Esophagus (tissue), 2 donors: ENCODE measurements at regions not wholly inside any gene's neighbourhood (a gene's known extent, or its start where the extent isn't known, plus 50 kb on each side); places are given as distances from the start of the nearest gene placed in this dataset.

Experiments used
- H3K27ac ChIP-seq, 2 donors: one replicate each; pipeline ENCODE4 v1.5.1; 2013; ENCODE audit warnings: low read depth in 2 of 2, mild to moderate bottlenecking in 2 of 2, inconsistent platforms in 1 of 2, low read length in 1 of 2, moderate library complexity in 1 of 2
- H3K27me3 ChIP-seq, 2 donors: one replicate each; pipeline ENCODE4 v1.6.1; 2013; ENCODE audit warnings: low read length in 2 of 2, control low read depth in 1 of 2, mild to moderate bottlenecking in 1 of 2; ENCODE audit not compliant: insufficient read depth in 2 of 2, control insufficient read depth in 1 of 2
- H3K36me3 ChIP-seq, 2 donors: one replicate each; pipeline ENCODE4 v1.6.1; 2013; ENCODE audit warnings: low read length in 1 of 2; ENCODE audit not compliant: control insufficient read depth in 2 of 2, insufficient read depth in 2 of 2
- H3K4me1 ChIP-seq, 2 donors: one replicate each; pipeline ENCODE4 v1.6.1; 2013; ENCODE audit warnings: low read length in 1 of 2; ENCODE audit not compliant: control insufficient read depth in 2 of 2, insufficient read depth in 2 of 2
- H3K4me3 ChIP-seq, 2 donors: one replicate each; pipeline ENCODE4 v1.5.1; 2013; ENCODE audit warnings: low read length in 2 of 2, mild to moderate bottlenecking in 2 of 2, low read depth in 1 of 2, moderate library complexity in 1 of 2
- H3K9me3 ChIP-seq, 2 donors: one replicate each; pipeline ENCODE4 v1.6.1; 2013; ENCODE audit warnings: mild to moderate bottlenecking in 2 of 2, low read depth in 1 of 2, low read length in 1 of 2, moderate library complexity in 1 of 2; ENCODE audit not compliant: control insufficient read depth in 2 of 2, insufficient read depth in 1 of 2
- WGBS, 2 donors: extraction: QIAGEN DNeasy Blood & Tissue Kit; methylation state at CpG; one replicate each; pipeline ENCODE4 v1.1.7; 2013; 5-methylcytosine and 5-hydroxymethylcytosine counted together
- donor health status: healthy with polysubstance abuse.
- donor health status: Bipolar disorder and iron deficiency.

DNA sequence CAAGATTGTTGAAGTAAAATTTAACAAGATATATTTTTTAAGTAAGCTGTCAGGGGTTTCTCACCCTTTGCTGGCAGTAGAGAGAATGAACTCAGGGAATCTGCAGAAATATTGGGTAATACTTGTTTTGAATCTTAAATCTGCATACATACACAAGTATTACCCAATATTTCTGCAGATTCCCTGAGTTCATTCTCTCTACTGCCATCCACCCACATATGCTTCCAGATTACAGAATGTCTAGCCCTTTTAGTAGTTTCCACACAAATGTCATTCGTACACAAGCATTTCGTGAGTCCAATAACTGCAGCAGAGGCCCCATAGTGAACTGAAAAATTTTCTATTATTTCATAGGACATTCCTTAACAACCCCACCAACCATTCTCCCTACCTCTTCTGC is 69.6 kb upstream of the TNFRSF21 start:
- Histone ChIP-seq H3K9me3 (no peaks in the 10 kb centered on the region), H3K36me3 (no peaks in the 10 kb centered on the region), H3K4me1 (no peaks in the 10 kb centered on the region), H3K27me3 (peaks cover 0 to 3% of the 10 kb centered on the region in 2 donors), H3K4me3 (no peak overlapping the region), H3K27ac (no peak overlapping the region)
- WGBS, 2 donors, result 77 to 88% methylated on average over 2 of the region's 2 CpGs

DNA sequence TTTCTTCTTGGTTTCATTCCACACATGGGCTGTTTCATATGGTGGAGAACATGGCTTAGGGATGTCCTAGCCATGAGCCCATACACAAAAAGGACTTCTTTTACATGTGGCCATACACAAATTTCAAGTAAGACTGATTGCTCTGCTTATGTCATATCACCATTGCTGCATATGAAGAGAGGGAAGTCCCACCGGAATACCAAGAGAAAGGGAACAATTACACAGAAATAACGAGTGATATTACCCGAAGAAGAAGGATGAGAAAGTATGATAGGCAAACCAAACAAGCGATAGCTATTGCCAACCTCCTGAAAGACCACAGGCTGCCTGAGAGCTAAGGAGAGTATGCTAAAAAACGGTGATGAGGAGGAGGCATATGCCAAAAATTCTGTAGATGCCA is 70.5 kb upstream of the TNFRSF21 start:
- no peaks in the 10 kb centered on the region for H3K9me3 ChIP-seq
- H3K27ac ChIP-seq, result no peak overlapping the region
- H3K36me3 ChIP-seq, result no peaks in the 10 kb centered on the region
- 81 to 89% methylated on average over 5 of the region's 5 CpGs for WGBS, 2 donors
- no peak overlapping the region for H3K4me3 ChIP-seq
- peaks cover 0 to 3% of the 10 kb centered on the region in 2 donors for H3K27me3 ChIP-seq
- H3K4me1 ChIP-seq, result no peaks in the 10 kb centered on the region

DNA sequence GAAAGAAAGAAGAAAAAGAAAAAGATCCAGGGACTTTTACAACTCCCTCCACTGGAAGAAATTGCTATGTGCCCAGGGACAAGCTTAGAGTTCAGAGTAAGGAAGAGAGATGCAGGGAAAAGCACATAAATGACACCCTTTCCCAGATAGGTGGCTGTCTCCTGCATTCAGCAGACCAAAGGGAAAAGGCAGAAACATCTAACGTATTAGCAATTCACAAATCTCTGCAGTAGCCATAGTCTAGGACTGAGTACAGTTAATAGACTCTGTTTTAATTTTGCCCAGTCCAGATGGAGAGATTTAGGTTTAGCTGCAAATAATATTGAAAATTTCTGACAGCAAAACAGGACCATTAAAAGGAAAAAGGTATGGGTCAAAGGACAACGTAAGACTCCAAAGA is 71.3 kb upstream of the TNFRSF21 start:
- H3K4me1 ChIP-seq, result no peaks in the 10 kb centered on the region
- H3K9me3 ChIP-seq, result no peaks in the 10 kb centered on the region
- peaks cover 0 to 3% of the 10 kb centered on the region in 2 donors for H3K27me3 ChIP-seq
- no peak overlapping the region for H3K27ac ChIP-seq
- no peak overlapping the region for H3K4me3 ChIP-seq
- H3K36me3 ChIP-seq, result no peaks in the 10 kb centered on the region
- 78 to 81% methylated on average over 2 of the region's 2 CpGs for WGBS, 2 donors

DNA sequence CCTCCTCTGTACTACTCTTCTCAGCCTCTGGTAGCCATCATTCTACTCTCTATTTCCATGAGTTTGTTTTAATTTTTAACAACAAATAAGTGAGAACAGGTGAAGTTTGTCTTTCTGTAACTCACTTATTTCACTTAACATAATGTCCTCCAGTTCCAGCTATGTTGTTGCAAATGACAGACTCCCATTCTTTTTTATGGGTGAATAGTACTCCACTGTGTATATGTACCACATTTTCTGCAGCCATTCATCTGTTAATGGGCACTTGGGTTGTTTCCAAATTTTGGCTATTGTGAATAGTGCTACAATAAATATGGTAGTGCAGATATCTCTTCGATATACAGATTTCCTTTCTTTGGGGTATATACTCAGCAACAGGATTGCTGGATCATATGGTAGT is 73.7 kb upstream of the TNFRSF21 start:
- WGBS, 2 donors, result 90 to 96% methylated on average over 1 of the region's 1 CpG
- no peak overlapping the region for H3K27ac ChIP-seq
- peaks cover 0 to 3% of the 10 kb centered on the region in 2 donors for H3K27me3 ChIP-seq

DNA sequence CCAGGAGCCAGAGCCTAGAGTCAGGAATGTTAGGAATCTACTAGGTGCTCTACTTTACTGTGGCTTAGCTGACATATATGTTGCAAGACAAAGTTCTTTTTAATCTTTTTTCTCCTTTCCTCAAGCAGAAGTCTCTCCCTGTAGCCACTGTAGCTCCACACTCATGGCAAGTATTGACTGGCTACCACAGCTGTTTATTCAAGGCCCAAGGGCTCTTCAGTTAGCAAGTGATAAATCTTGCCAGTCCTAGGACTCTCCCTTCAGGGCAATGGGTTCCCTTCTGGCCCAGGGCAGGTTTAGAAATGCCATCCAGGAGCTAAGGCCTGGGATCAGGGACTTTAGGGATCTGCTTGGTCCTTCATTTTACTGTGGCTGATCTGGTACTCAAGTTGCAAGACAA is 82.0 kb upstream of the TNFRSF21 start:
- Histone ChIP-seq H3K4me3 (no peak overlapping the region), H3K36me3 (no peaks in the 10 kb centered on the region), H3K27ac (no peak overlapping the region), H3K27me3 (no peaks in the 10 kb centered on the region), H3K9me3 (peaks cover 0 to 2% of the 10 kb centered on the region in 2 donors), H3K4me1 (no peaks in the 10 kb centered on the region)

More for the DNA sequence above, 73.7 kb upstream of the TNFRSF21 start:
- no peaks in the 10 kb centered on the region for H3K9me3 ChIP-seq
- no peaks in the 10 kb centered on the region for H3K4me1 ChIP-seq
- H3K4me3 ChIP-seq, result no peak overlapping the region
- H3K36me3 ChIP-seq, result no peaks in the 10 kb centered on the region

DNA sequence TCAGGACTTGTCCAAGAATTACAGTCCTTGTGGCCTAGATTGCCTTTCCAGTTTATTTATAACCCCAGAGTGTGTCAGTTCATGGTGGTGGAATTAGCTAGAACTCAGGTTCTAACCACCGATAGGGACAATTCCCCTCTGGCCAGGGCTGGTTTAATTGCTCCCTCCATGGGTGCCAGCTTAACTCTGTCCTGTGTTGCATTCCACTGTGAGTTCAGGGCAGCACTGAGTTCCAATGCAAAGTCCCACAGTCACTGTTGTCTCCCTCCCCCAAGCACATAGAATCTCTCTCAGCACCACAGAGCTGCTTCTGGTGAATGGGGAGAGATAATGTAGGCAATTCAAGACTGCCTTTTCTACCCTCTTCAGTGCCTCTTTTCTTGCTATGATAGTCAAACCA is 82.5 kb upstream of the TNFRSF21 start:
- Histone ChIP-seq H3K9me3 (peaks cover 0 to 2% of the 10 kb centered on the region in 2 donors), H3K36me3 (no peaks in the 10 kb centered on the region), H3K27me3 (no peaks in the 10 kb centered on the region), H3K4me1 (no peaks in the 10 kb centered on the region), H3K27ac (no peak overlapping the region), H3K4me3 (no peak overlapping the region)
- WGBS, 2 donors, result 94 to 100% methylated on average over 1 of the region's 1 CpG

DNA sequence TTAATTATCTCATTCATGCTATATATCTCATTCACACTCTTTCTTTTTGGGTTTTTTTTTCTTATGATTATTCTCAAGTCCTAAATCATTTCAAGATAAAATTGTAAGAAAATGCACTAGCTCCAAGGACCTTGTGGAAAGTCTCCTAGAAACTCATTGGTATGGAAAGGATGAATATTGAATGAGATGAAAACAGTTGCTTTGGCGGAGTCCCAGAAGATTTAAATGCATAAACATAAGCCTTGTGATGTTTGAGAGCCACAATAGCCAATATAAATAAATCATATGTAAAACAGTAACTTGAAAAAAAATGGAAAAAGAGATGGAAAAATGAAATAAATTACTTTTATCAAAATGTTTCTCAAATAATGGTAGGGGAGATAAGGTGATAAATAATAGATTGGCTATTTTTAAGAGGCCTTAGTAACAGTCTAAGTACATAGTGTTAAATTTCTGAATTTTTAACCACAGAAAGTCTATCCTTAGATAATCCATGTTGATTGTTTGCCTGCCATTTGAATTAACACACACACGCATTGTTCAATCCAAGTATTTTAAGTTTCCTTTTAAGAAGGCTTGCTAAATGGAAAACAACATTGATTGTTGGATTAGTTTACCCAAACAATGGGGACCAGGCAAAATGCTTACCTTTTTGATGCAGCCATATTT is 81.1 kb upstream of the CD2AP start:
- Histone ChIP-seq H3K4me1 (no peaks in the 10 kb centered on the region), H3K27ac (no peak overlapping the region), H3K4me3 (no peak overlapping the region), H3K27me3 (no peaks in the 10 kb centered on the region), H3K36me3 (no peaks in the 10 kb centered on the region), H3K9me3 (no peaks in the 10 kb centered on the region)
- WGBS, 2 donors, result 76 to 77% methylated on average over 2 of the region's 2 CpGs

DNA sequence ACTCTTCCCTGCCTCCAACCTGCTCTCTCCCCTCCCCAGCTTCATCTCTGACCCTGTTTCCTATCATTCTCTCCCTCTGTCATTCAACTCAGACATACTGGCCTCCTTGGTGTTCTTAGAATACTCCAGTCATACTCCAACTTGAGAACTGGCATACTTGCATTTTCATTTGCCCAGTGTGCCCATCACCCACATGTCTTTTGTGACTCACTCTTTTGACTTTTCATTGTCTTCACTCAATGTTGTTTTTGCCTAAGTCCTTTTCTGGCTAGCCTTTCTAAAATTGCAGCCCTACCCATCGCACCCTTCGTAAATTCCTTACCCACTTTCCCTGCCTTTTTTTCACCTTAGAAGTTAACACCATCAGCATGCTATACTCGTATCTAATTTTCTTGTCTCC is 77.0 kb upstream of the CD2AP start:
- Histone ChIP-seq H3K4me1 (no peaks in the 10 kb centered on the region), H3K27ac (no peak overlapping the region), H3K4me3 (no peak overlapping the region), H3K36me3 (no peaks in the 10 kb centered on the region), H3K9me3 (no peaks in the 10 kb centered on the region), H3K27me3 (no peaks in the 10 kb centered on the region)
- WGBS, 2 donors, result 51 to 78% methylated on average over 3 of the region's 3 CpGs

DNA sequence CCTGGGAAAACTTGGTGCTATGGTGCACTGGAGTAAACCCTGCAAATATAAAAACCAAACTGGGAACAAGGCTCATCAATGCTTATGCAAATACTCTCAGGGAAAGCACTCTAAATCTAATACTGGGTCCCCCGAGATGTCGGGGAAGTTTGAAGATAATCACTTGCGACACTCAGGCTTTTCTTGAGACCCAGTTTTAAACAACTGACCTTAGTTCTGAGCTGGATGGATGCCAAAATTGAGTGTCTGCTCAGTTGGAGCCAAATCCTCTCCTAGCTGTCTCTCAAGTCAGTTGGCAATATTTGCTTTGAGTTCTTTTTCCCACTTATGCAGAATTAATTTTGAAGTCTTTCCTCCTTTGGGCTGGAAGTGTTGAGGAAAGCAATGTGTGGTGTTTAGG is 75.5 kb upstream of the CD2AP start:
- 82 to 89% methylated on average over 3 of the region's 3 CpGs for WGBS, 2 donors
- H3K4me1 ChIP-seq, result no peaks in the 10 kb centered on the region

DNA sequence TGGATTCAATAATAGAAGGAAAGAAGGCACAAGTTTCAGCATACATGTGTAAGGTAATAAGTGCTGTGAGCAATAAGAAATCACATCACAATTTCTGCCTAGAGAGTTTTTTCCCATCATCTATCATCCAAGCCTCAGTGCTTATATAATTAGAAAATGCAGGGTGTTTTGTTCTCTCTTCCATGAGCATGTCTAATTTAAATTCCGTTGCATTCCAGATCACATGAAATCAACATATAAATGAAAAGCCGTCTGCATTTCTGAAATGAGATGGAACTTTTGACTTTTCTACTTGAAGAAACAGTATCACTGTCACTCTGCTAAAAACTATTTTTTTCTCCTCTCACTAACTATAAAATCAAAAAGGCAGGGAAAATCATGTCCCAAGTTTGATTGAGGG is 74.5 kb upstream of the CD2AP start:
- no peaks in the 10 kb centered on the region for H3K4me1 ChIP-seq
- no peak overlapping the region for H3K4me3 ChIP-seq
- no peak overlapping the region for H3K27ac ChIP-seq
- 87 to 88% methylated on average over 2 of the region's 2 CpGs for WGBS, 2 donors
- H3K36me3 ChIP-seq, result no peaks in the 10 kb centered on the region
- no peaks in the 10 kb centered on the region for H3K9me3 ChIP-seq
- H3K27me3 ChIP-seq, result no peaks in the 10 kb centered on the region

More for the DNA sequence above, 75.5 kb upstream of the CD2AP start:
- no peaks in the 10 kb centered on the region for H3K9me3 ChIP-seq
- H3K27me3 ChIP-seq, result no peaks in the 10 kb centered on the region
- H3K27ac ChIP-seq, result no peak overlapping the region
- H3K36me3 ChIP-seq, result no peaks in the 10 kb centered on the region
- no peak overlapping the region for H3K4me3 ChIP-seq
